A549 (cell line): ENCODE measurements at regions not wholly inside any gene's neighbourhood (a gene's known extent, or its start where the extent isn't known, plus 50 kb on each side); places are given as distances from the start of the nearest gene placed in this dataset.
"Not testable (repeated sequence)": the region's sequence is repeated elsewhere in the genome, so short reads cannot be mapped to it uniquely, and the experiment has no call there.

Experiments used
- ATAC-seq, 2 experiments: fragments of 200-7000 bp in 1 of 2; fragments of >200 bp in 1 of 2; cut with Nextera tagmentation in 1 of 2; cut with Tn5 transposase in 1 of 2; 3 replicates each; pipeline versions ENCODE4 v1.8.0 to v1.9.1; 2018 to 2020; ENCODE audit warnings: mild to moderate bottlenecking in 1 of 2, moderate library complexity in 1 of 2
- CTCF ChIA-PET: fragments of 300-600 bp; sonication (Branson Sonifier 250); formaldehyde crosslinking; extraction: SDS; loops from one replicate; lab custom pipeline; 2021; ENCODE audit warnings: antibody characterized with exemption, inconsistent platforms; lab: Yijun Ruan, JAX
- POLR2A ChIA-PET: fragments of 350-600 bp; formaldehyde crosslinking; extraction: SDS; loops from one replicate; lab custom pipeline; 2021; ENCODE audit warnings: antibody characterized with exemption, inconsistent platforms; lab: Yijun Ruan, JAX
- DNase-seq, 2 experiments: peaks; one replicate each; pipeline versions ENCODE4 v3.0.0 to v3.0.0-alpha.2; 2011 to 2016; ENCODE audit warnings: low read depth in 1 of 2, low spot score in 1 of 2
- FAIRE-seq: peaks from 2 replicates; lab custom pipeline; 2011; peaks lifted over from hg19 to GRCh38; lab: Jason Lieb, UNC
- H3K27ac ChIP-seq, 2 experiments: fragments of >200 bp; sonication (Bioruptor Twin); formaldehyde crosslinking; 3 replicates each; pipeline ENCODE4 v1.5.1; 2016 to 2017
- H3K4me1 ChIP-seq: fragments of >200 bp; sonication (Bioruptor Twin); formaldehyde crosslinking; 3 replicates; pipeline ENCODE4 v1.6.1; 2016
- H3K4me2 ChIP-seq: fragments of >200 bp; sonication (Bioruptor Twin); formaldehyde crosslinking; 3 replicates; pipeline ENCODE4 v1.6.1; 2016
- H3K4me3 ChIP-seq: fragments of >200 bp; sonication (Bioruptor Twin); formaldehyde crosslinking; 3 replicates; pipeline ENCODE4 v1.5.1; 2016
- H3K9me3 ChIP-seq: fragments of >200 bp; sonication (Bioruptor Twin); formaldehyde crosslinking; 3 replicates; pipeline ENCODE4 v1.6.1; 2016
- WGBS: methylation state at CpG from one replicate; pipeline ENCODE4 v1.1.6; 2017; ENCODE audit errors: missing lambda C conversion rate; 5-methylcytosine and 5-hydroxymethylcytosine counted together

GRCh38 chr6:57841551-57841950 is 524.1 kb downstream of the PRIM2 start:
- H3K27ac ChIP-seq, H3K4me1 ChIP-seq, POLR2A ChIA-PET, ATAC-seq, DNase-seq, H3K9me3 ChIP-seq, H3K4me2 ChIP-seq, CTCF ChIA-PET, FAIRE-seq, H3K4me3 ChIP-seq: not testable (repeated sequence)
- WGBS: under 1% methylated on average over 6 of the region's 6 CpGs

DNA sequence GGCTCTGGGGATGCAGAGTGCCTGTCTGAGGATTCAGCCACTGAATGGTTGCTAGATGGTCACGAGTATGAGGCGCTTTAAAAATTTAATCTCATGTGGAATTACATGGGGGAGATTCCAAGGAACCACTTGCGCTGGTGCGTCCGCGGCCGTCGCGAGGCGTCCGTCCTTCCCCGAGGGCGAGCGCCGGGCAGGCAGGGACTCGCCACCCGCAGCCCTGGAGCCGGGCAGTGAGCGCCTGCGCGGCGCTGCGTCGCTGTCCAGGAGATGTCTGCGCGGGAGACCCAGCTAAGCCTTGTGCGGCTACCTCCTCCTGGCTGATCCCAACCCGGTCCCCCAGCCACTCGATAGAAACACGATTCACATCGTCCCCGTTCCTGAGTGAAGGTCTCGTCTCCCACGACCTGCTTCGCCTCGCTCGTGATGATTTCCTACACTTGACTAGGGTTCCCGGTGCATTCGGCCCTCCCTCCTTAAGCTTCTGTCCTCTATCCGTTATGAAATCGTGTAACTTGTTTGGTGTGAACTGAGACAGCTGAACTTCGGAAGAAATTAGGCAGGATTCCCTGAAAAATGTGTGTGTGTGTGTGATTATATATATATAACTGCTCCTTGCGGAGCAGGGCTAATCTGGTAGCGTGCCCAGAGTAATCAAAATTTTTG is 536.4 kb downstream of the PRIM2 start:
- POLR2A ChIA-PET, FAIRE-seq, DNase-seq, H3K27ac ChIP-seq, H3K9me3 ChIP-seq, H3K4me1 ChIP-seq, CTCF ChIA-PET, H3K4me3 ChIP-seq: not testable (repeated sequence)
- 28% methylated on average over 6 of the region's 44 CpGs for WGBS
- ATAC-seq: peak; percentile 70 to 83; a peak in 5 of 6 replicates
- H3K4me2 ChIP-seq: peak overlapping the region; percentile 38; the same call in 1 of the 3 replicates

DNA sequence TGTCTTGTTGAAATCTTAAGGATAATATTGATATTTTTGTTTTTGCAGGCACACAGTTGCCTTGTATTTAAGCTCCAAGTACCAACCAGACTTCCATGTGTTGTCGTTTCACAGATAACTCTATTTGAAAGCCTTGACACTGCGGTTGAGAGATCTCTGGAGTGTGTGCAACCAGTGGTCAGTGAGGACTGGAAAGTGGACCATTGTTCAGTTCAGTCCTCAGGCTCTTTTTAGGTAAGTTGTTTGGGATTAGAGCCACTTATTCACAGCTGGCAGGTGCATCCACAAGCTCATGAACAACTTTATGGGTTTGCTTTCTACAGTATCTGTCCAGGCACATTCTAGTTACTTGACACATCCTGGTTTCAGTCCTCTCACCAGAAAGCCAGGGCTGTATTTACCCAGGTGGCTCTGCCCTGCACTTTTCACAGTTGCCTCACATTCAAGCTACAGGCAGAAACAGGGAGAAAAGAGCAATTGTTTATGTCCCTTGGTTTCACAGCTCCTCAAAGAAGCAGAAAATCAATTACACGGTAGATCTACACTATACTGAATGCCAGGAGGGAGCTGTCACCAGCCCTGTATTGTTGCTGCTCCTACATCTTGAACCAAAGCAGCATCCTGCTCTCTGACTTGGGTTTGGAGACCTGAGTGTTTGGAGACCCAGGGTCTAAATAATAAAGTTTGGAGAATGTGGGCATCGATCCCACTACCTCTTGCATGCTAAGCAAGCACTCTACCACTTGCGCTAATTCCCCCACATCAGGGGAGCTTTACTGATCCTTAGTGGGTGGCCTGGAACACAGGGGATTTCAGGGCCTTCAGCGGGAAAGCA is 543.3 kb downstream of the PRIM2 start:
- H3K4me1 ChIP-seq, H3K27ac ChIP-seq, H3K4me2 ChIP-seq, H3K4me3 ChIP-seq, DNase-seq, FAIRE-seq, CTCF ChIA-PET, POLR2A ChIA-PET, H3K9me3 ChIP-seq, ATAC-seq: not testable (repeated sequence)
- WGBS: 25% methylated on average over 4 of the region's 6 CpGs

DNA sequence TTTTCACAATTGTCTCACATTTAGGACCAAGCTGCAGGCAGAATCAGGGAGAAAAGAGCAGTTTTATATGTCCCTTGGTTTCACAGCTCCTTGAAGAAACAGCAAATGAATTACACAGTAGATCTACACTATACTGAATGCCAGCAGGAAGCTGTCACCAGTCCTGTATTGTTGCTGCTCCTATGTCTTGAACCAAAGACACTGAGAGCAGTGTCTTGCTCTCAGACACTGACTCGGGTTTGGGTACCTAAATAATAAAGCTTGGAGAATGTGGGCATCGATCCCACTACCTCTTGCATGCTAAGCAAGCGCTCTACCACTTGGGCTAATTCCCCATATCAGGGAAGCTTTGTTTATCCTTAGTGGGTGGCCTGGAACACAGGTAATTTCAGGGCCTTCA is 552.7 kb downstream of the PRIM2 start:
- H3K4me3 ChIP-seq, H3K9me3 ChIP-seq, H3K4me1 ChIP-seq, FAIRE-seq, POLR2A ChIA-PET, CTCF ChIA-PET, H3K27ac ChIP-seq, ATAC-seq, H3K4me2 ChIP-seq, DNase-seq: not testable (repeated sequence)
- WGBS: no CpG with 5 or more reads among the region's 3 CpGs

DNA sequence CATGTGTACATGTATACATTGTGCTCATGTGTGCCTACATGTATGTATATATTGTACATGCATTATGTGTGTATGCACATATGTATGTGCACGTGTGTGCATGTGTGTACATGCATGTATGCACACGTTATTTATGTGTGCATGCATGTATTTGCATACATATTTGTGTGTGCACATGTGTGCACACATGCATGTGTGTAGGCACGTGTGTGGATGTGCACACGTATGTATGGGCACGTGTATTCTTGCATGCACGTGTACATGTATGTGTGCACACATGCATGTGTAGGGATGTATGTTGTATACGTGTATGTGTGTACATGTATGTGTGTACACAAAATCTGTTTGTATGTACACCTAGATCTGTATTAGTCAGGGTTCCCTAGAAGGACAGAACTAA is 556.0 kb downstream of the PRIM2 start:
- CTCF ChIA-PET, DNase-seq, H3K4me3 ChIP-seq, H3K27ac ChIP-seq, POLR2A ChIA-PET, FAIRE-seq, H3K4me1 ChIP-seq, H3K4me2 ChIP-seq, H3K9me3 ChIP-seq, ATAC-seq: not testable (repeated sequence)
- 0% methylated on average over 3 of the region's 7 CpGs for WGBS

DNA sequence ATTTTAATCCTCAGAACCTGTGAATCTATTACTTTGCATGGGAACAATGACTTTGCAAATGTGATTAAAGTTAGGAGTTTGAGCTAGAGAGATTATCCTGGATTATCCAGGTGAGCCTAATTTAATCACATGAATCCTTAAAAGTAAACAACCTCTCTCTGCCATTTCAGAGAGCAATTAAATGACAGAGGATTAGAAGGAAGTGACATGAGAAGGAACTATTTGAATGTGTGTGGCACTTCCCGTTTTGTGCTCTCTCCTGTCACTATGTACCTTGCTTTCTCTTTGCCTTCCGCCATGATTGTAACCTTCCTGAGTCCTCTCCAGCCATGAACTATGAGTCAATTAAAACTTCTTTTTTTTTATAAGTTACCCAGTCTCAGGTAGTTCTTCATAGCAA is 559.2 kb downstream of the PRIM2 start:
- WGBS: 47% methylated on average over 2 of the region's 2 CpGs
- CTCF ChIA-PET, ATAC-seq: not testable (repeated sequence)

DNA sequence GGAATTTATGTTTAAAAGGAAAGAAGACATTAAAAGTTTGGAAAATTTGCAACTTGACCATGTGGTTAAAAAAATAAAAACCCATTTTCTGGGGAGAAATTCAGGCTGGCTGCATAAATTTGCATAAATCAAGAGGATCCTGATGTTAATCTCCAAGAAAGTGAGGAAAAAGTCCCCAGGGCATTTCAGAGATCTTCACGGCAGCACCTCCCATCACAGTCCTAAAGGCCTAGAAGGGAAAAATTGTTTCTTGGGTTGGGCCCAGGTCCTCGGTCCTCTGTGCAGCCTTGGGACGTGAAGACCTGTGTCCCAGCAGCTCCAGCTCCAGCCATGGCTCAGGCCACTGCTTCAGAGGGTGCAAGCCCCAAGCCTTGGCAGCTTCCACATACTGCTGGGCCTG is 560.3 kb downstream of the PRIM2 start:
- H3K4me2 ChIP-seq, POLR2A ChIA-PET, H3K9me3 ChIP-seq, H3K4me1 ChIP-seq, DNase-seq, ATAC-seq, H3K4me3 ChIP-seq, CTCF ChIA-PET, FAIRE-seq, H3K27ac ChIP-seq: not testable (repeated sequence)
- 92% methylated on average over 1 of the region's 3 CpGs for WGBS

More for the DNA sequence above, 559.2 kb downstream of the PRIM2 start:
- DNase-seq, FAIRE-seq, H3K4me1 ChIP-seq, H3K4me3 ChIP-seq, H3K27ac ChIP-seq, POLR2A ChIA-PET, H3K4me2 ChIP-seq, H3K9me3 ChIP-seq: not testable (repeated sequence)

GRCh38 chr6:57878792-57879191 is 561.4 kb downstream of the PRIM2 start:
- H3K4me3 ChIP-seq, H3K9me3 ChIP-seq, FAIRE-seq, POLR2A ChIA-PET, DNase-seq, H3K27ac ChIP-seq, H3K4me2 ChIP-seq, CTCF ChIA-PET, H3K4me1 ChIP-seq, ATAC-seq: not testable (repeated sequence)
- 32% methylated on average over 1 of the region's 1 CpG for WGBS

DNA sequence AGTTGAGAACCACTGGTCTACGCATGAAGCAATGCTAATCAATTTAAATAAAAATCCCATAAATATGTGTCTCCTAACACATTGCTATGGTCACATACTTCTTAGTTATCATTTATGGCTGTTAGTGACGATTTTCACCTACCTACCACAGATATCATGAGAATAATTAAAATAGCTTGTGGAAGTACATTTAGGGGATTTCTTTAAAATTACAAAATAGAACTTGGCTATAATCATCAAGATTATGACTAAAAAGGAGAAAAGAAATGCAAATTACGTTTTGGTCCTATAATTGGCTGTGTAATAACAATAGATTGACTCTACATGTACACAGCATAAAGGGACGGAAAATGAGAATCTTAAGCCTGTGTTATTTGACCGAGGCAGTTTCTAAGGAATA is 581.4 kb downstream of the PRIM2 start:
- H3K4me2 ChIP-seq, H3K9me3 ChIP-seq, FAIRE-seq, POLR2A ChIA-PET, H3K4me3 ChIP-seq, H3K27ac ChIP-seq, CTCF ChIA-PET, H3K4me1 ChIP-seq, DNase-seq, ATAC-seq: not testable (repeated sequence)
- WGBS: 43% methylated on average over 5 of the region's 5 CpGs

DNA sequence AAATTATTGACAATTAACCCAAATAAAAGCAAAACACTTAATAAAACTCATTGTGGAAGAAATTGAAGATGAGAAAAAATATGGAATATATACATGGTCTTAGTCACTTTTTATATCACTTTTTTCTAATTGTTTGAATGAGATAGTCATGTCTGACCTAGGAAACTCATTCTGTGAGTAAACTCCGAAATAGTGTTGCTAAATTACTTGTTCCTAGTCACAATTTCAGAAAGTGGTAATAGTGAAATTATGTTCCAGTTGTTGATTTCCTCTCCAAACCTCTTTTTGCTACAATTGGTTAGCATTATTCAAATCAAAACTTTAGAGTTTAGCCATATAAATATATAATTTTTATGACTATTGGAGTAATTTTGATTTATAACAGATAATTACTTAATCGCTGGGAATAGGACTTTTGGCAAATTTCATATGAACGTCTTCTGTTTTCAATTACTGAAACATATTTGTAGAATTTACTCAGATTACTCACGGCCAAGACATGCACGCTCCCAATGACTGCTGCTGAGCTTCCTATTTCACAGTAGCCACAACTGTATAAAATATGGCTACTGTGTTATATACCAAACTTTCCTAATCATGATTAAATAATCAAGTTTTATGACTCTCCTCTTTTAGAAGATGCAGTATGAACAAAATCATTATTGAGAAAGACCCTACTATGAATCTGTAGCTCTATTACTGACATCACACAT is 583.4 kb downstream of the PRIM2 start:
- H3K4me2 ChIP-seq, H3K4me3 ChIP-seq, H3K4me1 ChIP-seq, FAIRE-seq, ATAC-seq, DNase-seq, H3K9me3 ChIP-seq, POLR2A ChIA-PET, H3K27ac ChIP-seq, CTCF ChIA-PET: not testable (repeated sequence)
- WGBS: 40% methylated on average over 3 of the region's 5 CpGs

DNA sequence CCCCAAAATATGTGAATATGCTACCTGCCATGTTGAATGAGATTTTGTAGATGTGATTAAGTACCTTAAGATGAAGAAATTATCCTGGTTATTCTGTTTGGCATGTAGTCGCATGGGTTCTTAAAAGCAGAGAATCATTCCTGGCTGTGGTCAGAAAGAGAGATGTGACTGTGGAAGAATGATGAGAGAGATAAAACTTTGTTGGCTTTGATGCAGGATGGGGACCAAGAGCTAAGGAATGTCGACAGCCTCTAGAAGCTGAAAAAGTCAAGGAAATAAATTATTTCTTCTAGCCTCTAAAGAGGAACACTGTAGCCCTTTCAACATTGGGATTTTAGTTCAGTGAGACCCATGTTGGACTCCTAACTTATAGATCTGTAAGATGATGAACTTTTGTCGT is 584.0 kb downstream of the PRIM2 start:
- H3K27ac ChIP-seq, POLR2A ChIA-PET, ATAC-seq, H3K9me3 ChIP-seq, DNase-seq, H3K4me1 ChIP-seq, FAIRE-seq, H3K4me2 ChIP-seq, H3K4me3 ChIP-seq, CTCF ChIA-PET: not testable (repeated sequence)
- 49% methylated on average over 3 of the region's 3 CpGs for WGBS
